ENCODE measurements at regions not wholly inside any gene's neighbourhood (a gene's known extent, or its start where the extent isn't known, plus 50 kb on each side); places are given as distances from the start of the nearest gene placed in this dataset.
"Not testable (repeated sequence)": the region's sequence is repeated elsewhere in the genome, so short reads cannot be mapped to it uniquely, and the experiment has no call there.

- ChIA-PET CTCF (no interaction called here), POLR2A (no interaction called here)
Measured at GRCh38 chr2:2591542-2591940, 260.5 kb upstream of the MYT1L start.

GRCh38 chr2:2590841-2591541 is 259.9 kb upstream of the MYT1L start:
- CTCF ChIA-PET = no interaction called here
- POLR2A ChIA-PET = no interaction called here

GRCh38 chr2:2590141-2590540 is 259.1 kb upstream of the MYT1L start:
- POLR2A ChIA-PET = no interaction called here

GRCh38 chr2:2588777-2589176 is 257.7 kb upstream of the MYT1L start:
- ChIA-PET CTCF (no interaction called here), POLR2A (no interaction called here)

More at GRCh38 chr2:2590141-2590540, 259.1 kb upstream of the MYT1L start:
- CTCF ChIA-PET = no interaction called here

- POLR2A ChIA-PET = no interaction called here
Measured at GRCh38 chr2:2587354-2587753, 256.3 kb upstream of the MYT1L start.

GRCh38 chr2:2586931-2587330 is 255.9 kb upstream of the MYT1L start:
- CTCF ChIA-PET = no interaction called here
- POLR2A ChIA-PET = no interaction called here

More at GRCh38 chr2:2587354-2587753, 256.3 kb upstream of the MYT1L start:
- CTCF ChIA-PET = no interaction called here

- ChIA-PET POLR2A (no interaction called here), CTCF (no interaction called here)
Measured at GRCh38 chr2:2586068-2586776, 255.1 kb upstream of the MYT1L start.

GRCh38 chr2:2582998-2583545 is 252.0 kb upstream of the MYT1L start:
- CTCF ChIA-PET = no interaction called here
- POLR2A ChIA-PET = no interaction called here

GRCh38 chr2:2581331-2582159 is 250.5 kb upstream of the MYT1L start:
- CTCF ChIA-PET = no interaction called here
- POLR2A ChIA-PET = no interaction called here

GRCh38 chr2:2580841-2581240 is 249.8 kb upstream of the MYT1L start:
- CTCF ChIA-PET, POLR2A ChIA-PET: not testable (repeated sequence)

GRCh38 chr2:2580341-2580740 is 249.3 kb upstream of the MYT1L start:
- POLR2A ChIA-PET = no interaction called here
- CTCF ChIA-PET = no interaction called here

- POLR2A ChIA-PET = no interaction called here
- CTCF ChIA-PET = no interaction called here
Measured at GRCh38 chr2:2579814-2580213, 248.7 kb upstream of the MYT1L start.

- CTCF ChIA-PET = no interaction called here
- POLR2A ChIA-PET = no interaction called here
Measured at GRCh38 chr2:2577407-2577831, 246.3 kb upstream of the MYT1L start.

GRCh38 chr2:2575870-2576386 is 244.9 kb upstream of the MYT1L start:
- ChIA-PET POLR2A (no interaction called here), CTCF (no interaction called here)

GRCh38 chr2:2575181-2575577 is 244.1 kb upstream of the MYT1L start:
- ChIA-PET POLR2A (no interaction called here), CTCF (no interaction called here)

GRCh38 chr2:2574401-2575180 is 243.5 kb upstream of the MYT1L start:
- CTCF ChIA-PET = no interaction called here
- POLR2A ChIA-PET = no interaction called here

- POLR2A ChIA-PET = no interaction called here
- CTCF ChIA-PET = no interaction called here
Measured at GRCh38 chr2:2573658-2574293, 242.7 kb upstream of the MYT1L start.

GRCh38 chr2:2573205-2573604 is 242.1 kb upstream of the MYT1L start:
- ChIA-PET CTCF (no interaction called here), POLR2A (no interaction called here)

GRCh38 chr2:2572393-2573204 is 241.5 kb upstream of the MYT1L start:
- CTCF ChIA-PET = no interaction called here
- POLR2A ChIA-PET = no interaction called here

Measured in activated CD8-positive, alpha-beta memory T cell treated with anti-CD3 and anti-CD28 coated beads for 36 hours (primary cell).